Cardiac fibroblast (primary cell): ENCODE measurements at regions not wholly inside any gene's neighbourhood (a gene's known extent, or its start where the extent isn't known, plus 50 kb on each side); places are given as distances from the start of the nearest gene placed in this dataset.

Source experiments
- DNase-seq, 2 donors: peaks; one replicate each; pipeline versions ENCODE4 v3.0.0 to v3.0.0-alpha.2; 2010; ENCODE audit warnings: low read depth in 2 of 2
- H3K4me3 ChIP-seq, 2 donors: replicated peaks in 1 of 2; 1 replicate in 1 of 2; 2 replicates in 1 of 2; pipeline ENCODE4 v1.5.1; 2011; ENCODE audit warnings: low read depth in 2 of 2, low read length in 2 of 2, mild to moderate bottlenecking in 2 of 2, moderate library complexity in 1 of 2
- TF ChIP-seq, protein P1 (sequence below): IDR thresholded peaks from one replicate; pipeline ENCODE4 v1.5.1; 2011; ENCODE audit warnings: low read depth, mild to moderate bottlenecking, low read length, inconsistent platforms

DNA sequence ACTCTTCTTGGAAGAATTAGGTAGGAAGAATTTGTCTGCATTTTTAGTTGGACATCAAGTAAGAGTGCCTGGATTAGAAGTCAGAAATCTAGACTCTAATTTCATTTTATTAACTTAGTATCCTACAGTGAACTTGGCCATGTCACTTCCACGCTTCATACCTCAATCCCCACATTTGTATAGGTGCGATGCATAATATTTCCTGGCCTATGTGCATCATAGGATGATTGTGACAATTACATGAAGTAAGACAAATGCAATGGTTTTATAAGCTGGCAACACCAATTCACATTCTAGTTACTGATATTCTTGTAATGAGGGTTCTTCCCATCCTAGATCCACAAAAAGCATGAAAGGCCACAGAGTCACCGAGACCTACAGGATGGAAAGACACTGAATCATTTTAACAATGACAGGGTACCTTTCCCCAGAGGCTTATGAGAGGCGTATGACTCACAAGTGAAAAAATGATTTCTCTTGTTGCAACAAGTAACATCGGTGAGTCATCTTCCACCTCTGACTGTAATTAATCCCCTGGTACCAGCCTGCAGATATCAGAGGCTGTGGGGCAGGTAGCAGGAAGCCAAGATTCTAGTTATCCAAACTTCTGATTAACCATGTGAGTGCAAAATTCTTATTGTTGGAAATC lies 56.0 kb upstream of the OR5AK2 start:
- H3K4me3 ChIP-seq: no peak overlapping the region
- DNase-seq: peak; percentile 41 to 92
- TF ChIP-seq, protein P1, sequence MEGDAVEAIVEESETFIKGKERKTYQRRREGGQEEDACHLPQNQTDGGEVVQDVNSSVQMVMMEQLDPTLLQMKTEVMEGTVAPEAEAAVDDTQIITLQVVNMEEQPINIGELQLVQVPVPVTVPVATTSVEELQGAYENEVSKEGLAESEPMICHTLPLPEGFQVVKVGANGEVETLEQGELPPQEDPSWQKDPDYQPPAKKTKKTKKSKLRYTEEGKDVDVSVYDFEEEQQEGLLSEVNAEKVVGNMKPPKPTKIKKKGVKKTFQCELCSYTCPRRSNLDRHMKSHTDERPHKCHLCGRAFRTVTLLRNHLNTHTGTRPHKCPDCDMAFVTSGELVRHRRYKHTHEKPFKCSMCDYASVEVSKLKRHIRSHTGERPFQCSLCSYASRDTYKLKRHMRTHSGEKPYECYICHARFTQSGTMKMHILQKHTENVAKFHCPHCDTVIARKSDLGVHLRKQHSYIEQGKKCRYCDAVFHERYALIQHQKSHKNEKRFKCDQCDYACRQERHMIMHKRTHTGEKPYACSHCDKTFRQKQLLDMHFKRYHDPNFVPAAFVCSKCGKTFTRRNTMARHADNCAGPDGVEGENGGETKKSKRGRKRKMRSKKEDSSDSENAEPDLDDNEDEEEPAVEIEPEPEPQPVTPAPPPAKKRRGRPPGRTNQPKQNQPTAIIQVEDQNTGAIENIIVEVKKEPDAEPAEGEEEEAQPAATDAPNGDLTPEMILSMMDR: no peak

DNA sequence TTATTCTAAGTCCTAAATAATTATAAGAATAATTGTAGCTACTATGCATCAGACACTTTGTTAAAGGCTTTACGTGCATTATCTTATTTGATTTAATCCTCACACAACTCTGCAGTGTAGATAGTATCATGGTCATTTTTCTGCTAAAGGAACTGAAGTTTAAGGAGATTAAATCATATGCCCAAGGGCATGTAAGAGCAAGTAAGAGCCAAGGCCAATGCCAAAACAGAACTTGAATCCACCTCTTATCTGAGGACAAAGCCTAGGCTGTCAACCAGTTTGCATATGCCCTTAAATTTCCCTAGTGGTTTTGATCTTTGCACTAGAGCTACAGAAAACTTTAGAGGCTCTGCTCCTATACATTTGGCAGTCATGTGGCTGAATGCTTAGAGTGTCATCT lies 65.6 kb upstream of the OR5AK2 start:
- TF ChIP-seq, protein P1: no peak
- no peak for DNase-seq
- H3K4me3 ChIP-seq: no peak overlapping the region

DNA sequence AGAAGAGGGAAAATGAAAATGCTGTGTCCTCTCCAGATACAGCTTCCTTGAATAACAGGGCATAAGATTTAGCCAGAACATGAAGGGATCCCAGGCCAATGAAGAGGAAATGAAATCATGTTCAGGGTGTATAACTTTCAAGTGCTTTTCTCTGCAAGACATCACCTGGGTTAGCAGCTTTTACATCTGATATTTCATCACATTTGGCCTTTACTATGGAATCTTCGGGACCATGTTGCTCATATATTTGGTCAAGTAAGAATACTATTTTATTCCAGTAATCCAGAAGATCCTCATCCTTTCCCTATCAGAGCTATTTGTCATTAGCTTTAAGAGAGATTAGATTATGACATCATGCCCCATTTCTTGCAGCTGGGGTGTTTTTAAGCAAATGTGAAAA lies 66.3 kb upstream of the OR5AK2 start:
- TF ChIP-seq, protein P1: no peak
- no peak for DNase-seq
- H3K4me3 ChIP-seq: no peak overlapping the region

DNA sequence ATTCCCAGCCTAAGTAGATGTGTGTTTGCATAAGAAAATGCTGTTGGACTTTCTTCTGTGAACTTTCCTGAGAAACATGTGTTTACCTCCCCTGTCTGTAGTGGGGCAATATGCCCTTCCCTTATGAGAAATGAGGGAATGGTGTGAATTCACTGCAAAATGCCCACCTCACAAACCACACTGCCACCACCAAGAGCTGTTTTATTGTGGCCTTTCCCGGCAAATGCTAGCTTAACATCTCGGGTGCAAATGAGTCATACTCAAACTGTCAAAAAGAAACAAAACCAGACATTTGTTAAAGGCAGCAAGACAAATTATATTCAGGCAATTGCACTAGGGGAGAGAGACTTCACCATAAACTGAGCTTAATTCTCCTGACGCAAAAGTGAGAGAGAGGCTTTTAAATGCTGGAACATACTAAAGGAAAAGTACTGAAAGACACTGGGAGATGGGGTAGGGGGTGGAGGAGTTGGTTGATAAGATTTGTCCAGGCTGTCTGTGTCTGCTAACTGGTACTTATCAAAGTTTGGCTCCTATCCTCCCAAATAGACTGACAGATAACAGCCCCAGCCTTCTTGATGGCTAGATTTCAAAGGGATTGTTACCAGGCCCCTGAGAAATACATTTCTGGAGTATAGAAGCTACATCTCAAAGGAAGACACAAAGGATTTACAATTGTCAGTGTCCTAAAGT lies 70.9 kb upstream of the OR5AK2 start:
- DNase-seq: peak in 1 of 2 donors; percentile 3
- no peak overlapping the region for H3K4me3 ChIP-seq
- TF ChIP-seq, protein P1: no peak

DNA sequence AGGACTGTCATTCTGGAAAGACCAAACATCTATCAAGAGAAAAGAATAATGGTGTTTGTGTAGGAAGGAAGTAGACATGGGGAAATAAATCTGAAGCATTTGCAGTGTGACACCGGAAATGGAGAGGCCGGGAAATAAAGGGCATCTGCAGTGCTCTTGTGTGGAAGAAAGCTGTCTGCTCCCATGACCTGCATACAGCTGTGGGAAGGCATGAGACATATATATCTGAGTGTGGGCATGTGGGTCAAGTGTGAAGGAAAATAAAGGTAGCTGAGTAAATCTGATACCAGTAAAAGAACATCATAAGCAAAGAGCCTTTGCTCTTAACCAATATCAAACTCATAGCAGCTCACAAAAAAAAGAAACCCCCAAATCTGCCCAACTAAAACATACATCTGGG lies 72.1 kb upstream of the OR5AK2 start:
- H3K4me3 ChIP-seq: no peak overlapping the region
- no peak for DNase-seq
- TF ChIP-seq, protein P1: no peak

DNA sequence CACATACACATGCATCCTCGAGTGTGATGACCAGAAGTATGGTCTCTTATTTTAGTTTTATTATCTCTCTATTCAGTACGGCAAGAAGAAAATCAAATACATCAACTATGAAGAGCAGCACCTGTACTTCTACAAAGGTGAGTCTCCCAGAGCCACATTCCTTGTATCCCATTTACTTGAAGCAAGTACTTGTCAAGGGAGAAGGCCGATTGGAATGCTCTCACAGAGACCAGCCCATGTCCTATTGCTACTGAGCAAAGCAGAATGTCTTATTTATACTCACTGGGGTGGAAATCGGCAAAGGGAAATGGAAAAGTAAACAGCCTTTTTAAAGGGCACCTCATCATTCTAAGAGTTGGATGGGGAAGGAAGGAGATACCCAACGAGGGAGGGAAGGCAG lies 72.6 kb upstream of the OR5AK2 start:
- no peak for DNase-seq
- H3K4me3 ChIP-seq: no peak overlapping the region

More for the DNA sequence above, 72.6 kb upstream of the OR5AK2 start:
- TF ChIP-seq, protein P1: no peak
